Chondrocyte (in vitro differentiated cells): ENCODE measurements at regions not wholly inside any gene's neighbourhood (a gene's known extent, or its start where the extent isn't known, plus 50 kb on each side); places are given as distances from the start of the nearest gene placed in this dataset.
A peak's percentile ranks its signal among the peaks of the same experiment; 100 is the strongest.

ENCODE experiments used
- DNase-seq: peaks from one replicate; pipeline ENCODE4 v3.0.0; 2021; ENCODE audit warnings: mixed read lengths, low spot score
- H3K27ac Mint-ChIP-seq: one replicate; pipeline ENCODE4 v1.8.0; 2021; ENCODE audit warnings: mild to moderate bottlenecking, moderate library complexity, mixed read lengths; ENCODE audit not compliant: unreplicated experiment
- H3K27me3 Mint-ChIP-seq: 2 replicates; pipeline ENCODE4 v1.8.0; 2021; ENCODE audit warnings: low read depth, mixed read lengths
- H3K36me3 Mint-ChIP-seq: 2 replicates; pipeline ENCODE4 v1.8.0; 2021; ENCODE audit warnings: low read depth, mixed read lengths
- H3K4me1 Mint-ChIP-seq: 2 replicates; pipeline ENCODE4 v1.8.0; 2021; ENCODE audit warnings: low read depth, mild to moderate bottlenecking, mixed read lengths
- H3K4me3 Mint-ChIP-seq: one replicate; pipeline ENCODE4 v1.8.0; 2021; ENCODE audit warnings: mild to moderate bottlenecking, moderate library complexity, mixed read lengths; ENCODE audit not compliant: unreplicated experiment
- H3K9me3 Mint-ChIP-seq: 2 replicates; pipeline ENCODE4 v1.8.0; 2021; ENCODE audit warnings: low read depth, mixed read lengths
- CTCF ChIP-seq: fragments of 200-600 bp; sonication (generic); IDR thresholded peaks from 2 replicates; pipeline ENCODE4 v1.5.0; 2021; ENCODE audit warnings: antibody characterized with exemption, mild to moderate bottlenecking, moderate library complexity

- Mint-ChIP-seq H3K36me3 (no peaks in the 10 kb centered on the region), H3K4me3 (no peak overlapping the region), H3K27me3 (no peaks in the 10 kb centered on the region), H3K9me3 (no peaks in the 10 kb centered on the region), H3K4me1 (no peaks in the 10 kb centered on the region), H3K27ac (no peak overlapping the region)
- no peak for TF ChIP-seq CTCF
- DNase-seq, result no peak
Observed at GRCh38 chr4:65911720-65912119, 241.4 kb upstream of the EPHA5 start.

GRCh38 chr4:65893957-65894755 is 223.9 kb upstream of the EPHA5 start:
- H3K27me3 Mint-ChIP-seq, result no peaks in the 10 kb centered on the region
- TF ChIP-seq CTCF, result no peak
- H3K9me3 Mint-ChIP-seq, result no peaks in the 10 kb centered on the region
- H3K27ac Mint-ChIP-seq, result no peak overlapping the region
- peaks cover 22% of the 10 kb centered on the region for H3K4me1 Mint-ChIP-seq
- peaks cover 2% of the 10 kb centered on the region for H3K36me3 Mint-ChIP-seq
- DNase-seq, result no peak
- no peak overlapping the region for H3K4me3 Mint-ChIP-seq

- no peak for DNase-seq
- no peaks in the 10 kb centered on the region for H3K9me3 Mint-ChIP-seq
- H3K27ac Mint-ChIP-seq, result no peak overlapping the region
- H3K36me3 Mint-ChIP-seq, result peaks cover 2% of the 10 kb centered on the region
- H3K4me1 Mint-ChIP-seq, result peaks cover 22% of the 10 kb centered on the region
- H3K4me3 Mint-ChIP-seq, result no peak overlapping the region
- no peak for TF ChIP-seq CTCF
- H3K27me3 Mint-ChIP-seq, result no peaks in the 10 kb centered on the region
Observed at GRCh38 chr4:65893271-65893670, 223.0 kb upstream of the EPHA5 start.

GRCh38 chr4:65880594-65880993 is 210.3 kb upstream of the EPHA5 start:
- TF ChIP-seq CTCF, result peak; percentile 51
- Mint-ChIP-seq H3K4me1 (no peaks in the 10 kb centered on the region), H3K27me3 (no peaks in the 10 kb centered on the region), H3K9me3 (no peaks in the 10 kb centered on the region), H3K27ac (no peak overlapping the region), H3K36me3 (peaks cover 2% of the 10 kb centered on the region), H3K4me3 (no peak overlapping the region)
- DNase-seq, result no peak

- Mint-ChIP-seq H3K9me3 (no peaks in the 10 kb centered on the region), H3K27ac (no peak overlapping the region), H3K27me3 (peaks cover 3% of the 10 kb centered on the region), H3K4me3 (no peak overlapping the region), H3K36me3 (no peaks in the 10 kb centered on the region), H3K4me1 (no peaks in the 10 kb centered on the region)
- DNase-seq, result no peak
- TF ChIP-seq CTCF, result no peak
Observed at GRCh38 chr4:65868096-65868824, 198.0 kb upstream of the EPHA5 start.
